ENCODE measurements at regions not wholly inside any gene's neighbourhood (a gene's known extent, or its start where the extent isn't known, plus 50 kb on each side); places are given as distances from the start of the nearest gene placed in this dataset.

DNA sequence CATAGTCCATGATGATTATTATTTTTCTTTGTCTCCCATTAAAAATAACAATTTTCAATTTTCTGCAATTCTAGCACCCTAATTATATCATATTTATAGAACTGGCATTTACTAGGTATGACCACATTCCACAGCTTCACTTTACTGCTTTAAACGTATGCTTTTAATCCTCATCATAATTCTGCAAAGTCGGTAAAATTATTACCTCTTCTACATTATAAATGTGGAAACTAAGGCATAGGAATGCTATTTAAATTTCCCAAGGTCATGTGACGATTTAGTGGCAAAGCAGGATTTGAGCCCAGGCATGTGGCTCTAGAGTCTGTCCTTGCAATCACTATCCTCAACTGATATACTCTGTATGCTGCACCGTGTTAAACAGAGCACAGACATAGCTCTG lies 866.4 kb downstream of the EPHA4 start:
- Histone ChIP-seq H3K36me3 (ENCODE audit: control insufficient read depth, insufficient read depth, low read length) (no peaks in the 10 kb centered on the region), H3K4me3 (ENCODE audit: low read depth, low read length) (no peak overlapping the region), H3K27me3 (ENCODE audit: control insufficient read depth, insufficient read depth, low read length) (no peaks in the 10 kb centered on the region), H3K27ac (ENCODE audit: low read depth, low read length) (no peak overlapping the region), H3K4me1 (ENCODE audit: control insufficient read depth, insufficient read depth, low read length) (peaks cover 2% of the 10 kb centered on the region; the same call in 1 of the 2 replicates), H3K9me3 (ENCODE audit: control insufficient read depth, insufficient read depth, low read depth, low read length) (peaks cover 6% of the 10 kb centered on the region; the same call in 1 of the 2 replicates), H3K9ac (ENCODE audit: low read length) (no peak overlapping the region)

DNA sequence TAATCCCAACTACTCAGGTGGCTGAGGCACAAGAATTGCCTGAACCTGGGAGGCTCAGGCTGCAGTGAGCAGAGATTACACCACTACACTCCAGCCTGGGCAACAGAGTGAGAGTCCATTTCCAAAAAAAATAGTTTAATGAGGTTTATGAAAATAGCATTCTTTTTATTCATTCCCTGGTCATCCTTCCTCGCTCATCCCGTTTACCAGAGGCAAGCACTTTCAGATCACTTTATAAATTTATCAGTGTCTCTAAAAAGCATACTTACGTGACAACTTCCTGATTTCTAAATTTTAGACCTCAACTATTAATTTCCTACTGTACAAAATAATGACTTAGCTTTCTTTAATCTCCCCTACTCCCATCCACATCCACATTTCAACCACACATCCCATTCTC lies 864.8 kb downstream of the EPHA4 start:
- peaks cover 2% of the 10 kb centered on the region; the same call in 1 of the 2 replicates for H3K4me1 ChIP-seq (ENCODE audit: control insufficient read depth, insufficient read depth, low read length)
- no peak overlapping the region for H3K27ac ChIP-seq (ENCODE audit: low read depth, low read length)
- no peaks in the 10 kb centered on the region for H3K9me3 ChIP-seq (ENCODE audit: control insufficient read depth, insufficient read depth, low read depth, low read length)
- H3K9ac ChIP-seq (ENCODE audit: low read length), result no peak overlapping the region
- no peaks in the 10 kb centered on the region for H3K36me3 ChIP-seq (ENCODE audit: control insufficient read depth, insufficient read depth, low read length)
- H3K27me3 ChIP-seq (ENCODE audit: control insufficient read depth, insufficient read depth, low read length), result no peaks in the 10 kb centered on the region
- H3K4me3 ChIP-seq (ENCODE audit: low read depth, low read length), result no peak overlapping the region

- Histone ChIP-seq H3K4me1 (ENCODE audit: control insufficient read depth, insufficient read depth, low read length) (peaks cover 2% of the 10 kb centered on the region; the same call in 1 of the 2 replicates), H3K27ac (ENCODE audit: low read depth, low read length) (no peak overlapping the region), H3K36me3 (ENCODE audit: control insufficient read depth, insufficient read depth, low read length) (no peaks in the 10 kb centered on the region), H3K4me3 (ENCODE audit: low read depth, low read length) (no peak overlapping the region), H3K9me3 (ENCODE audit: control insufficient read depth, insufficient read depth, low read depth, low read length) (no peaks in the 10 kb centered on the region), H3K9ac (ENCODE audit: low read length) (no peak overlapping the region), H3K27me3 (ENCODE audit: control insufficient read depth, insufficient read depth, low read length) (no peaks in the 10 kb centered on the region)
Observed at GRCh38 chr2:220708366-220708765, 863.7 kb downstream of the EPHA4 start.

DNA sequence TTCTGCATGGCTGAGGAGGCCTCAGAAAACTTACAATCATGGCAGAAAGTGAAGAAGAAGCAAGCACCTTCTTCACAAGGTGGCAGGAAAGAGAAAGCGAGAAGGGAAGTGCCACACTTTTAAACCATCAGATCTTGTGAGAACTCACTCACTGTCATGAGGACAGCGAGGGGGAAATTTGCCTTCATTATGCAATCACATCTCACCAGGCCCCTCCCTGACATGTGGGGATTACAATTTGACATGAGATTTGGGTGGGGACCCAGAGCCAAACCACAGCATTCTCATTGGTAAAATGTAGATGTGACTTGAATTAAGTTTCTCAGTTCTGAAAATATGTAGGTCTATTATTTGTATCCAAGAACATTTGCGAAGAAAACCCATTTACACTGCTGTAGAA lies 854.8 kb downstream of the EPHA4 start:
- no peak overlapping the region for H3K4me3 ChIP-seq (ENCODE audit: low read depth, low read length)
- no peak overlapping the region for H3K27ac ChIP-seq (ENCODE audit: low read depth, low read length)
- H3K9ac ChIP-seq (ENCODE audit: low read length), result no peak overlapping the region
- H3K9me3 ChIP-seq (ENCODE audit: control insufficient read depth, insufficient read depth, low read depth, low read length), result peaks cover 6% of the 10 kb centered on the region; the same call in 1 of the 2 replicates
- H3K4me1 ChIP-seq (ENCODE audit: control insufficient read depth, insufficient read depth, low read length), result no peaks in the 10 kb centered on the region
- H3K36me3 ChIP-seq (ENCODE audit: control insufficient read depth, insufficient read depth, low read length), result no peaks in the 10 kb centered on the region
- no peaks in the 10 kb centered on the region for H3K27me3 ChIP-seq (ENCODE audit: control insufficient read depth, insufficient read depth, low read length)

DNA sequence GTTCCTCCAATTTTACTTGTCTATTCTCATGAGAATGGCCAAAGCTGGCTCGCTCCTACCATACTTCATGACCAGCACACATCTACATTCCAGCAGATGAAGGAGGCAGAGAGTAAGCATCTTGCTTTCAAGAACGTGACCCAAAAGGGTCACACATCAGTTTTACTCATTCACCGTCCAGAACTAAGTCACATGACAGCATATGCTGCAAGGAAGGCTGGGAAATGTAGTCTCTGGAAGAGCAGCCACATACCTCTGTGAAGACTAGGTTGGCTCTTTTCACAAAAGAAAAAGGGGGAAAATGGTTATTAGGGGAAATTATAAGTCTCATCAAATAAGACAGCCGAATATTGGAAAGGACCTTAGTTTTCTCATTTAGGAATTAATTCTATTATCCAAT lies 835.3 kb downstream of the EPHA4 start:
- Histone ChIP-seq H3K4me1 (ENCODE audit: control insufficient read depth, insufficient read depth, low read length) (no peaks in the 10 kb centered on the region), H3K36me3 (ENCODE audit: control insufficient read depth, insufficient read depth, low read length) (no peaks in the 10 kb centered on the region), H3K27ac (ENCODE audit: low read depth, low read length) (no peak overlapping the region), H3K4me3 (ENCODE audit: low read depth, low read length) (no peak overlapping the region), H3K9me3 (ENCODE audit: control insufficient read depth, insufficient read depth, low read depth, low read length) (peaks cover 5% of the 10 kb centered on the region; the same call in 1 of the 2 replicates), H3K27me3 (ENCODE audit: control insufficient read depth, insufficient read depth, low read length) (no peaks in the 10 kb centered on the region), H3K9ac (ENCODE audit: low read length) (no peak overlapping the region)

DNA sequence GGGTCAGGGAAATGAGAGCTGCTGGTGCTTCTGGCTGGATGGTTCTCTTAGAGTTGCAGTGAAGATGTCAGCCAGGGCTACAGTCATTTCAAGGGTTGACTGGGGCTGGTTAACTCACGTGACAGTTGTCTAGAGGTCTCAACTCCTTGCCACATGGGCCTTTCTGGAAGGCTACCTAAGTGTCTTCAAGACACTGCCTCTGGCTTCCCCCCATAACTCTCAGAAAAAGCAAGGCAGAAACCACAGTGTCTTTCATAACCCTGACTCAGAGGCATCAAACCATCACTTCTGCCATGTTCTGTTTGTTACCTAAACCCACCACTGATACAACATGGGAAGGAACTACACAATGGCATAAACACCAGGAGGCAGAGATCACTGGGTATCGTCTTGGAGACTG lies 828.9 kb downstream of the EPHA4 start:
- no peak overlapping the region for H3K9ac ChIP-seq (ENCODE audit: low read length)
- H3K27ac ChIP-seq (ENCODE audit: low read depth, low read length), result no peak overlapping the region
- no peaks in the 10 kb centered on the region for H3K36me3 ChIP-seq (ENCODE audit: control insufficient read depth, insufficient read depth, low read length)
- no peaks in the 10 kb centered on the region for H3K4me1 ChIP-seq (ENCODE audit: control insufficient read depth, insufficient read depth, low read length)
- H3K9me3 ChIP-seq (ENCODE audit: control insufficient read depth, insufficient read depth, low read depth, low read length), result peaks cover 5% of the 10 kb centered on the region; the same call in 1 of the 2 replicates
- no peaks in the 10 kb centered on the region for H3K27me3 ChIP-seq (ENCODE audit: control insufficient read depth, insufficient read depth, low read length)
- H3K4me3 ChIP-seq (ENCODE audit: low read depth, low read length), result no peak overlapping the region

DNA sequence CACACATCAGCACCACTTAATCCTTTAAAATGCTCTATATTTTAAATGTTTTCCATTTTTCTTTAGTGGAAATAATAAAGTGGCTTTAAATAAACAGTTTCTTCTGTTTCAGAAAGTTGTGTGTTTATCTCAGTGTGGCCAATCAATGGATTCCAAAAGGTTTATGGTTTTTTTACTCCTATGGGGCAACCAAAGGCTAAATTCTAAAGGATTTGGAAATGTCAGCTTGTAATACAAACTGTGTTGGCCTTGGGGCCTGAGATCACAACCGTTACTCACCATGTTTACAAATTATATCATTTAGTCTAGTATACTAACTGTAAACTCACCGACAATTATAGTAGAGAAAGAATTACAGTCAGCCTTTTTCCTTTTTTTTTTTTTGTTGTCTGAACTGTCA lies 827.2 kb downstream of the EPHA4 start:
- Histone ChIP-seq H3K4me1 (ENCODE audit: control insufficient read depth, insufficient read depth, low read length) (peaks cover 9% of the 10 kb centered on the region; the same call in 1 of the 2 replicates), H3K9me3 (ENCODE audit: control insufficient read depth, insufficient read depth, low read depth, low read length) (no peaks in the 10 kb centered on the region), H3K4me3 (ENCODE audit: low read depth, low read length) (no peak overlapping the region), H3K36me3 (ENCODE audit: control insufficient read depth, insufficient read depth, low read length) (no peaks in the 10 kb centered on the region), H3K27me3 (ENCODE audit: control insufficient read depth, insufficient read depth, low read length) (no peaks in the 10 kb centered on the region), H3K27ac (ENCODE audit: low read depth, low read length) (no peak overlapping the region), H3K9ac (ENCODE audit: low read length) (no peak overlapping the region)

- H3K9me3 ChIP-seq (ENCODE audit: control insufficient read depth, insufficient read depth, low read depth, low read length), result no peaks in the 10 kb centered on the region
- no peak overlapping the region for H3K4me3 ChIP-seq (ENCODE audit: low read depth, low read length)
- H3K27ac ChIP-seq (ENCODE audit: low read depth, low read length), result no peak overlapping the region
- no peak overlapping the region for H3K9ac ChIP-seq (ENCODE audit: low read length)
- peaks cover 9% of the 10 kb centered on the region; the same call in 1 of the 2 replicates for H3K4me1 ChIP-seq (ENCODE audit: control insufficient read depth, insufficient read depth, low read length)
- H3K36me3 ChIP-seq (ENCODE audit: control insufficient read depth, insufficient read depth, low read length), result no peaks in the 10 kb centered on the region
- no peaks in the 10 kb centered on the region for H3K27me3 ChIP-seq (ENCODE audit: control insufficient read depth, insufficient read depth, low read length)
Observed at GRCh38 chr2:220745682-220746081, 826.4 kb downstream of the EPHA4 start.

GRCh38 chr2:220747736-220748135 lies 824.4 kb downstream of the EPHA4 start:
- no peak overlapping the region for H3K9ac ChIP-seq (ENCODE audit: low read length)
- H3K36me3 ChIP-seq (ENCODE audit: control insufficient read depth, insufficient read depth, low read length), result no peaks in the 10 kb centered on the region
- H3K4me3 ChIP-seq (ENCODE audit: low read depth, low read length), result no peak overlapping the region
- peaks cover 9% of the 10 kb centered on the region; the same call in 1 of the 2 replicates for H3K4me1 ChIP-seq (ENCODE audit: control insufficient read depth, insufficient read depth, low read length)
- no peaks in the 10 kb centered on the region for H3K27me3 ChIP-seq (ENCODE audit: control insufficient read depth, insufficient read depth, low read length)
- no peak overlapping the region for H3K27ac ChIP-seq (ENCODE audit: low read depth, low read length)
- H3K9me3 ChIP-seq (ENCODE audit: control insufficient read depth, insufficient read depth, low read depth, low read length), result no peaks in the 10 kb centered on the region

- no peak overlapping the region for H3K27ac ChIP-seq (ENCODE audit: low read depth, low read length)
- no peak overlapping the region for H3K9ac ChIP-seq (ENCODE audit: low read length)
- no peaks in the 10 kb centered on the region for H3K9me3 ChIP-seq (ENCODE audit: control insufficient read depth, insufficient read depth, low read depth, low read length)
- H3K4me3 ChIP-seq (ENCODE audit: low read depth, low read length), result no peak overlapping the region
- H3K27me3 ChIP-seq (ENCODE audit: control insufficient read depth, insufficient read depth, low read length), result no peaks in the 10 kb centered on the region
- no peaks in the 10 kb centered on the region for H3K36me3 ChIP-seq (ENCODE audit: control insufficient read depth, insufficient read depth, low read length)
- peaks cover 9% of the 10 kb centered on the region; the same call in 1 of the 2 replicates for H3K4me1 ChIP-seq (ENCODE audit: control insufficient read depth, insufficient read depth, low read length)
Observed at GRCh38 chr2:220748875-220749479, 823.1 kb downstream of the EPHA4 start.

DNA sequence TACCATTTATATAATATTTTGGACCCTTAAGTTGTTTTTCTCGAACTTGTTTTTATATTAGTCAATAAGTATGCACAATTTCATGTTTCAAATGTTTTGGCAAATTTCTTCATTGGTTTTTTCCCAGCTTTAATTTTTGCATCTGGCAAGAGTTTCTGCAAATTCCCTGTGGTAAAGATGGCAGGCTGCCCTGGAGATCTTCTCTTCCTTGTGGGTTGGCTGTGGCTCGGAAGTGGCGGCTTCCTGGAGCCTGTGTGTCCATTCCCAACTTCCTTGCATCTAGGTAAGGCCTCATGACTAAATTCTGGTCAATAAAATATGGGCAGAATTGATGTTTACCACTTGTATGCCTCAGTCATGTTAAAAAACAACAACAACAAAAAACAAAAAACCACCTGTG lies 818.6 kb downstream of the EPHA4 start:
- H3K4me3 ChIP-seq (ENCODE audit: low read depth, low read length), result no peak overlapping the region
- peaks cover 9% of the 10 kb centered on the region; the same call in 1 of the 2 replicates for H3K4me1 ChIP-seq (ENCODE audit: control insufficient read depth, insufficient read depth, low read length)
- no peaks in the 10 kb centered on the region for H3K27me3 ChIP-seq (ENCODE audit: control insufficient read depth, insufficient read depth, low read length)
- no peaks in the 10 kb centered on the region for H3K9me3 ChIP-seq (ENCODE audit: control insufficient read depth, insufficient read depth, low read depth, low read length)
- H3K9ac ChIP-seq (ENCODE audit: low read length), result no peak overlapping the region
- no peaks in the 10 kb centered on the region for H3K36me3 ChIP-seq (ENCODE audit: control insufficient read depth, insufficient read depth, low read length)
- no peak overlapping the region for H3K27ac ChIP-seq (ENCODE audit: low read depth, low read length)

Measured in HUES6 (cell line).